NCI-H2029 (cell line): ENCODE measurements at regions not wholly inside any gene's neighbourhood (a gene's known extent, or its start where the extent isn't known, plus 50 kb on each side); places are given as distances from the start of the nearest gene placed in this dataset.
"Not testable (repeated sequence)": the region's sequence is repeated elsewhere in the genome, so short reads cannot be mapped to it uniquely, and the experiment has no call there.

Source experiments
- DNase-seq: peaks from one replicate; lab custom pipeline; 2025; lab: John Stamatoyannopoulos, UW

- no peak for DNase-seq
These were observed 282.4 kb upstream of the DYNLRB2 start for GRCh38 chr16:80258407-80258806.

- DNase-seq, result no peak
These were observed 285.8 kb upstream of the DYNLRB2 start for GRCh38 chr16:80254970-80255369.

- no peak for DNase-seq
These were observed 287.1 kb upstream of the DYNLRB2 start for GRCh38 chr16:80253741-80254140.

GRCh38 chr16:80250381-80250780, 290.4 kb upstream of the DYNLRB2 start:
- no peak for DNase-seq

GRCh38 chr16:80243303-80243702, 297.5 kb upstream of the DYNLRB2 start:
- DNase-seq, result not testable (repeated sequence)

GRCh38 chr16:80242279-80242678, 298.5 kb upstream of the DYNLRB2 start:
- DNase-seq, result not testable (repeated sequence)

- DNase-seq, result no peak
These were observed 307.5 kb upstream of the DYNLRB2 start for GRCh38 chr16:80233097-80233835.

GRCh38 chr16:80231888-80232287, 308.9 kb upstream of the DYNLRB2 start:
- no peak for DNase-seq

GRCh38 chr16:80231121-80231520, 309.7 kb upstream of the DYNLRB2 start:
- DNase-seq, result no peak

GRCh38 chr16:80230328-80231120, 310.3 kb upstream of the DYNLRB2 start:
- no peak for DNase-seq

GRCh38 chr16:80226499-80226898, 314.3 kb upstream of the DYNLRB2 start:
- no peak for DNase-seq

- no peak for DNase-seq
These were observed 330.0 kb upstream of the DYNLRB2 start for GRCh38 chr16:80210787-80211186.

GRCh38 chr16:80208743-80209142, 332.1 kb upstream of the DYNLRB2 start:
- no peak for DNase-seq

- no peak for DNase-seq
These were observed 332.8 kb upstream of the DYNLRB2 start for GRCh38 chr16:80208015-80208414.

GRCh38 chr16:80203821-80204220, 337.0 kb upstream of the DYNLRB2 start:
- no peak for DNase-seq

GRCh38 chr16:80202831-80203413, 337.9 kb upstream of the DYNLRB2 start:
- DNase-seq, result no peak

GRCh38 chr16:80200079-80200478, 340.7 kb upstream of the DYNLRB2 start:
- DNase-seq, result no peak

GRCh38 chr16:80199614-80200013, 341.2 kb upstream of the DYNLRB2 start:
- no peak for DNase-seq

- peak; percentile 83 for DNase-seq
These were observed 342.2 kb upstream of the DYNLRB2 start for GRCh38 chr16:80198311-80199299.

GRCh38 chr16:80197741-80198201, 343.0 kb upstream of the DYNLRB2 start:
- no peak for DNase-seq

GRCh38 chr16:80191928-80192327, 348.9 kb upstream of the DYNLRB2 start:
- no peak for DNase-seq
